NB4 (cell line): ENCODE measurements at regions not wholly inside any gene's neighbourhood (a gene's known extent, or its start where the extent isn't known, plus 50 kb on each side); places are given as distances from the start of the nearest gene placed in this dataset.
A peak's percentile ranks its signal among the peaks of the same experiment; 100 is the strongest.

Experiments used
- DNase-seq: peaks from one replicate; pipeline ENCODE4 v3.0.0; 2010; ENCODE audit warnings: low read depth
- H3K4me3 ChIP-seq: one replicate; pipeline ENCODE4 v1.5.1; 2011; ENCODE audit warnings: mild to moderate bottlenecking, low read depth, low read length, moderate library complexity
- CTCF ChIP-seq: IDR thresholded peaks from one replicate; pipeline ENCODE4 v1.5.1; 2012; ENCODE audit warnings: low read depth, low read length
- MAX ChIP-seq: IDR thresholded peaks from 2 replicates; pipeline ENCODE4 v1.6.1; 2011; ENCODE audit warnings: low read depth, low read length
- MYC ChIP-seq: IDR thresholded peaks from 2 replicates; pipeline ENCODE4 v1.6.1; 2011; ENCODE audit warnings: low read depth, low read length
- POLR2A ChIP-seq: IDR thresholded peaks from 2 replicates; pipeline ENCODE4 v1.6.1; 2011; ENCODE audit warnings: mild to moderate bottlenecking; ENCODE audit not compliant: insufficient read length; ENCODE audit errors: extremely low read depth

GRCh38 chr13:28584873-28585381, 74.0 kb upstream of the POMP start:
- no peak for DNase-seq
- TF ChIP-seq POLR2A (no peak), MAX (no peak), MYC (no peak), CTCF (no peak)
- no peak overlapping the region for H3K4me3 ChIP-seq

GRCh38 chr13:28583651-28584091, 75.3 kb upstream of the POMP start:
- TF ChIP-seq CTCF (no peak), MYC (no peak), POLR2A (no peak), MAX (no peak)
- peak; percentile 25 for DNase-seq
- no peak overlapping the region for H3K4me3 ChIP-seq

- DNase-seq: peak; percentile 85
- no peak overlapping the region for H3K4me3 ChIP-seq
- TF ChIP-seq CTCF: no peak
- no peak for TF ChIP-seq MAX
- no peak for TF ChIP-seq POLR2A
- TF ChIP-seq MYC: no peak
Measured at GRCh38 chr13:28582892-28583240, 76.1 kb upstream of the POMP start.

- peak; percentile 95 for DNase-seq
- TF ChIP-seq MYC: no peak
- no peak for TF ChIP-seq POLR2A
- no peak for TF ChIP-seq CTCF
- TF ChIP-seq MAX: no peak; the same call in 1 of the 2 replicates
- no peak overlapping the region for H3K4me3 ChIP-seq
Measured at GRCh38 chr13:28582225-28582891, 76.6 kb upstream of the POMP start.

GRCh38 chr13:28581451-28581850, 77.5 kb upstream of the POMP start:
- no peak for DNase-seq
- TF ChIP-seq MYC (no peak), CTCF (no peak), POLR2A (no peak), MAX (no peak)
- H3K4me3 ChIP-seq: no peak overlapping the region
